K562 (cell line): ENCODE measurements at regions not wholly inside any gene's neighbourhood (a gene's known extent, or its start where the extent isn't known, plus 50 kb on each side); places are given as distances from the start of the nearest gene placed in this dataset.

Experiments
- ARID3A ChIP-seq: IDR thresholded peaks from 2 replicates; pipeline ENCODE4 v1.6.1; 2012; ENCODE audit warnings: low read depth, low read length, improper control_type of control experiment, borderline replicate concordance
- BCL6 ChIP-seq: fragments of 250-450 bp; sonication (Bioruptor Pico); IDR thresholded peaks from 2 replicates; pipeline ENCODE4 v1.4.0; 2020
- CCNT2 ChIP-seq: IDR thresholded peaks from 2 replicates; pipeline ENCODE4 v1.6.1; 2011; ENCODE audit warnings: borderline replicate concordance, low read depth, mild to moderate bottlenecking, moderate library complexity, mixed read lengths, low read length; ENCODE audit not compliant: insufficient read length; ENCODE audit errors: extremely low read depth
- GTF2A2 ChIP-seq: IDR thresholded peaks from 2 replicates; pipeline ENCODE4 v1.6.1; 2016; ENCODE audit warnings: mild to moderate bottlenecking, missing genetic modification characterization, missing compliant biosample characterization
- GTF3C2 ChIP-seq: IDR thresholded peaks from 3 replicates; pipeline ENCODE4 v1.6.1; 2011; ENCODE audit warnings: borderline replicate concordance, mild to moderate bottlenecking, moderate library complexity; ENCODE audit not compliant: insufficient read length; ENCODE audit errors: extremely low read depth
- HSF4 ChIP-seq: fragments of 250-450 bp; sonication (Bioruptor Pico); IDR thresholded peaks from 2 replicates; pipeline ENCODE4 v2.1.2; 2022; ENCODE audit warnings: mild to moderate bottlenecking, moderate library complexity, borderline replicate concordance
- NBN ChIP-seq: fragments of 450-650 bp; IDR thresholded peaks from 2 replicates; pipeline ENCODE4 v1.6.1; 2016; ENCODE audit warnings: low read depth, mild to moderate bottlenecking
- SAFB ChIP-seq: fragments of 200-400 bp; formaldehyde crosslinking; IDR thresholded peaks from 2 replicates; pipeline ENCODE4 v1.6.1; 2017; ENCODE audit warnings: low read depth, low read length, borderline replicate concordance
- SNAPC5 ChIP-seq: fragments of 250-450 bp; sonication (Bioruptor Pico); IDR thresholded peaks from 2 replicates; pipeline ENCODE4 v1.8.0; 2021; ENCODE audit warnings: moderate library complexity, mild to moderate bottlenecking, inconsistent platforms
- ZFX ChIP-seq: sonication (generic); formaldehyde crosslinking; IDR thresholded peaks from 2 replicates; pipeline ENCODE4 v1.8.0; 2022; ENCODE audit warnings: mild to moderate bottlenecking, missing genetic modification reagents, moderate library complexity
- ZNF232 ChIP-seq: sonication (generic); formaldehyde crosslinking; IDR thresholded peaks from 2 replicates; pipeline ENCODE4 v1.8.0; 2022; ENCODE audit warnings: mild to moderate bottlenecking, missing genetic modification reagents
- ZNF324 ChIP-seq: fragments of 250-450 bp; sonication (Bioruptor Pico); IDR thresholded peaks from 2 replicates; pipeline ENCODE4 v1.4.0; 2020; ENCODE audit warnings: mild to moderate bottlenecking
- ZNF354B ChIP-seq: fragments of 250-450 bp; sonication (Bioruptor Pico); IDR thresholded peaks from 2 replicates; pipeline ENCODE4 v1.4.0; 2020
- ZNF583 ChIP-seq: fragments of 250-450 bp; sonication (Bioruptor Pico); IDR thresholded peaks from 2 replicates; pipeline ENCODE4 v1.4.0; 2020
- TF ChIP-seq, protein P1 (sequence below): fragments of 250-450 bp; sonication (Bioruptor Pico); IDR thresholded peaks from 2 replicates; pipeline ENCODE4 v1.4.0; 2020

DNA sequence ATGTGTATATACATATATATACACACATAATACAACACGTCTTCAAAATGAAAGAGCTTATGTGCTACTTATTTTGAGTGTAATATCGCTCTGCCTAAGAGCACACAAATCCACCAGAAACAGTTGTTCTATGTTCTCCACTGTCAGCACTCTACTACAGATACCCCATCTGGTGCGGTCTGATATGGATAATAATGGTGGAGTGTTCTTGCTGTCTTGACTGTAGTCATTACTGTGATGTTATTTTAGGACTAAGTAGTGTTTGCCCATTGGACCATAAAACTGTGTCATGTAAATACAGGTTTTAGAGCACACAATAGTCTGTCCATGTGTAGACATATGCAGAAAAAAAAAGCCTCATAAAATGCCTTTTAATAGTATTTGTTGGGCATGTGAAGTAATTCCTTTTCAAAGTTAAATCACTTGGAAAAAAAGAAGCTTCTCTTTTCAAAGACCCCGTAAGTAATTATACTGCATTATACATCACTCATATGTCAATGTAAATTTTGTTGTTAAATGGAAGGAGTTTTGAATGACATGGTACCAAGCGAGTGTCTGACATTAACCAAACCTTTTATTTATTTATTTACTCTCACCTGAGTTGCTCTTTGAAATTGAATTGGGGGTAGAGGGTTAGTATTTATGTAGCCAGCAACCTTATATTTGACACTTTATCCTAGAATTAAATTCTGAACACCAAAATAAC is 1249.2 kb upstream of the ZEB2 start (continued):
- TF ChIP-seq ARID3A (peak; percentile 70; the same call in 1 of the 2 replicates), ZNF324 (CRISPR knock-in tag) (no peak), SNAPC5 (CRISPR knock-in tag) (no peak), GTF2A2 (tag) (no peak), ZNF354B (CRISPR knock-in tag) (no peak), NBN (no peak), CCNT2 (peak; percentile 29), ZNF583 (CRISPR knock-in tag) (no peak), ZNF232 (CRISPR knock-in tag) (no peak), HSF4 (CRISPR knock-in tag) (no peak), ZFX (CRISPR knock-in tag) (no peak), BCL6 (CRISPR knock-in tag) (no peak), SAFB (no peak), GTF3C2 (no peak)
- TF ChIP-seq, protein P1, sequence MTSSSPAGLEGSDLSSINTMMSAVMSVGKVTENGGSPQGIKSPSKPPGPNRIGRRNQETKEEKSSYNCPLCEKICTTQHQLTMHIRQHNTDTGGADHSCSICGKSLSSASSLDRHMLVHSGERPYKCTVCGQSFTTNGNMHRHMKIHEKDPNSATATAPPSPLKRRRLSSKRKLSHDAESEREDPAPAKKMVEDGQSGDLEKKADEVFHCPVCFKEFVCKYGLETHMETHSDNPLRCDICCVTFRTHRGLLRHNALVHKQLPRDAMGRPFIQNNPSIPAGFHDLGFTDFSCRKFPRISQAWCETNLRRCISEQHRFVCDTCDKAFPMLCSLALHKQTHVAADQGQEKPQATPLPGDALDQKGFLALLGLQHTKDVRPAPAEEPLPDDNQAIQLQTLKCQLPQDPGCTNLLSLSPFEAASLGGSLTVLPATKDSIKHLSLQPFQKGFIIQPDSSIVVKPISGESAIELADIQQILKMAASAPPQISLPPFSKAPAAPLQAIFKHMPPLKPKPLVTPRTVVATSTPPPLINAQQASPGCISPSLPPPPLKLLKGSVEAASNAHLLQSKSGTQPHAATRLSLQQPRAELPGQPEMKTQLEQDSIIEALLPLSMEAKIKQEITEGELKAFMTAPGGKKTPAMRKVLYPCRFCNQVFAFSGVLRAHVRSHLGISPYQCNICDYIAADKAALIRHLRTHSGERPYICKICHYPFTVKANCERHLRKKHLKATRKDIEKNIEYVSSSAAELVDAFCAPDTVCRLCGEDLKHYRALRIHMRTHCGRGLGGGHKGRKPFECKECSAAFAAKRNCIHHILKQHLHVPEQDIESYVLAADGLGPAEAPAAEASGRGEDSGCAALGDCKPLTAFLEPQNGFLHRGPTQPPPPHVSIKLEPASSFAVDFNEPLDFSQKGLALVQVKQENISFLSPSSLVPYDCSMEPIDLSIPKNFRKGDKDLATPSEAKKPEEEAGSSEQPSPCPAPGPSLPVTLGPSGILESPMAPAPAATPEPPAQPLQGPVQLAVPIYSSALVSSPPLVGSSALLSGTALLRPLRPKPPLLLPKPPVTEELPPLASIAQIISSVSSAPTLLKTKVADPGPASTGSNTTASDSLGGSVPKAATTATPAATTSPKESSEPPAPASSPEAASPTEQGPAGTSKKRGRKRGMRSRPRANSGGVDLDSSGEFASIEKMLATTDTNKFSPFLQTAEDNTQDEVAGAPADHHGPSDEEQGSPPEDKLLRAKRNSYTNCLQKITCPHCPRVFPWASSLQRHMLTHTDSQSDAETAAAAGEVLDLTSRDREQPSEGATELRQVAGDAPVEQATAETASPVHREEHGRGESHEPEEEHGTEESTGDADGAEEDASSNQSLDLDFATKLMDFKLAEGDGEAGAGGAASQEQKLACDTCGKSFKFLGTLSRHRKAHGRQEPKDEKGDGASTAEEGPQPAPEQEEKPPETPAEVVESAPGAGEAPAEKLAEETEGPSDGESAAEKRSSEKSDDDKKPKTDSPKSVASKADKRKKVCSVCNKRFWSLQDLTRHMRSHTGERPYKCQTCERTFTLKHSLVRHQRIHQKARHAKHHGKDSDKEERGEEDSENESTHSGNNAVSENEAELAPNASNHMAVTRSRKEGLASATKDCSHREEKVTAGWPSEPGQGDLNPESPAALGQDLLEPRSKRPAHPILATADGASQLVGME (CRISPR knock-in tag): no peak
